Globus pallidus (tissue), 1 donor: ENCODE measurements at regions not wholly inside any gene's neighbourhood (a gene's known extent, or its start where the extent isn't known, plus 50 kb on each side); places are given as distances from the start of the nearest gene placed in this dataset.

Source experiments
- DNase-seq: peaks from one replicate; pipeline ENCODE4 v3.0.0-alpha.2; 2015; ENCODE audit warnings: low spot score

- no peak for DNase-seq
Measured at GRCh38 chr13:47170971-47171370, 274.1 kb upstream of the HTR2A start.

GRCh38 chr13:47168618-47169017 lies 271.8 kb upstream of the HTR2A start:
- no peak for DNase-seq

GRCh38 chr13:47168066-47168465 lies 271.2 kb upstream of the HTR2A start:
- no peak for DNase-seq

GRCh38 chr13:47166336-47166735 lies 269.5 kb upstream of the HTR2A start:
- DNase-seq = no peak

- DNase-seq = no peak
Measured at GRCh38 chr13:47159853-47160550, 263.1 kb upstream of the HTR2A start.

GRCh38 chr13:47158593-47158992 lies 261.7 kb upstream of the HTR2A start:
- no peak for DNase-seq

- DNase-seq = no peak
Measured at GRCh38 chr13:47148543-47148942, 251.7 kb upstream of the HTR2A start.

GRCh38 chr13:47147812-47148119 lies 250.9 kb upstream of the HTR2A start:
- no peak for DNase-seq

- DNase-seq = no peak
Measured at GRCh38 chr13:47146991-47147811, 250.3 kb upstream of the HTR2A start.

GRCh38 chr13:47146136-47146535 lies 249.3 kb upstream of the HTR2A start:
- no peak for DNase-seq

- DNase-seq = no peak
Measured at GRCh38 chr13:47144782-47145181, 247.9 kb upstream of the HTR2A start.

GRCh38 chr13:47142105-47142504 lies 245.3 kb upstream of the HTR2A start:
- DNase-seq = no peak

GRCh38 chr13:47139519-47139918 lies 242.7 kb upstream of the HTR2A start:
- no peak for DNase-seq

- DNase-seq = no peak
Measured at GRCh38 chr13:47136504-47136941, 239.7 kb upstream of the HTR2A start.

GRCh38 chr13:47135800-47136503 lies 239.1 kb upstream of the HTR2A start:
- DNase-seq = no peak

- DNase-seq = no peak
Measured at GRCh38 chr13:47134939-47135489, 238.2 kb upstream of the HTR2A start.

GRCh38 chr13:47133011-47133445 lies 236.2 kb upstream of the HTR2A start:
- DNase-seq = no peak

- no peak for DNase-seq
Measured at GRCh38 chr13:47129461-47129860, 232.6 kb upstream of the HTR2A start.

- no peak for DNase-seq
Measured at GRCh38 chr13:47126432-47126831, 229.6 kb upstream of the HTR2A start.

- DNase-seq = no peak
Measured at GRCh38 chr13:47121092-47121763, 224.4 kb upstream of the HTR2A start.

GRCh38 chr13:47120282-47120681 lies 223.4 kb upstream of the HTR2A start:
- DNase-seq = no peak
